Adrenal gland (tissue), 5 donors: ENCODE measurements at regions not wholly inside any gene's neighbourhood (a gene's known extent, or its start where the extent isn't known, plus 50 kb on each side); places are given as distances from the start of the nearest gene placed in this dataset.

Experiments used
- POLR2A ChIP-seq, 2 donors: fragments of 450-650 bp; IDR thresholded peaks; one replicate each; pipeline ENCODE4 v1.6.1; 2017; ENCODE audit warnings: antibody characterized with exemption in 2 of 2, mild to moderate bottlenecking in 2 of 2, moderate library complexity in 1 of 2
- TF ChIP-seq, protein P1 (sequence below), 6 experiments: fragments of 450-650 bp in 4 of 6; fragments of 200-600 bp in 2 of 6; sonication (generic) in 1 of 6; IDR thresholded peaks; 1 replicate in 5 of 6; 2 replicates in 1 of 6; pipeline versions ENCODE4 v1.5.1 to v1.8.0; 2016 to 2021; ENCODE audit warnings: antibody characterized with exemption in 6 of 6, mild to moderate bottlenecking in 2 of 6, moderate library complexity in 1 of 6
- donor health status: DM: no; HTN: no; CAD: no.

DNA sequence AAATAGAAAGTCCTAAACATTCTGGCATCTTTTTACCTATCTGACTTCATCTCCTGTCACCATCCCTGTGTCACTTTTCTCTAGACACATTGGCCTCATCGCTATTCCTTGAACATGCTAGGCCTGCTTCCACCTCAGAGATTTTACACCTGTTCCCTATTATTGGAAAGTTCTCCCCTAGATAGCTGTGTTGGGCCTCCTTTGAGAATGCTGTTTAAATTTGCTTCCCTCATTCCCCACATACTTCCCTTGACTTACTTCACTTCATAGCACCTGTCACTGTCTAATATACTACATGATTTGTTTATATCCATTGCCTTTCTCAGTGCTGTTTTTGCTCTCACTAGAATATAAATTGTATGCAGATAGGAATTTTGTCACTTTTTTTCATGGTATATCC is 317.0 kb upstream of the GCFC2 start:
- TF ChIP-seq POLR2A (IDR thresholded peaks at IDR 0.05) = no peak
- TF ChIP-seq, protein P1, sequence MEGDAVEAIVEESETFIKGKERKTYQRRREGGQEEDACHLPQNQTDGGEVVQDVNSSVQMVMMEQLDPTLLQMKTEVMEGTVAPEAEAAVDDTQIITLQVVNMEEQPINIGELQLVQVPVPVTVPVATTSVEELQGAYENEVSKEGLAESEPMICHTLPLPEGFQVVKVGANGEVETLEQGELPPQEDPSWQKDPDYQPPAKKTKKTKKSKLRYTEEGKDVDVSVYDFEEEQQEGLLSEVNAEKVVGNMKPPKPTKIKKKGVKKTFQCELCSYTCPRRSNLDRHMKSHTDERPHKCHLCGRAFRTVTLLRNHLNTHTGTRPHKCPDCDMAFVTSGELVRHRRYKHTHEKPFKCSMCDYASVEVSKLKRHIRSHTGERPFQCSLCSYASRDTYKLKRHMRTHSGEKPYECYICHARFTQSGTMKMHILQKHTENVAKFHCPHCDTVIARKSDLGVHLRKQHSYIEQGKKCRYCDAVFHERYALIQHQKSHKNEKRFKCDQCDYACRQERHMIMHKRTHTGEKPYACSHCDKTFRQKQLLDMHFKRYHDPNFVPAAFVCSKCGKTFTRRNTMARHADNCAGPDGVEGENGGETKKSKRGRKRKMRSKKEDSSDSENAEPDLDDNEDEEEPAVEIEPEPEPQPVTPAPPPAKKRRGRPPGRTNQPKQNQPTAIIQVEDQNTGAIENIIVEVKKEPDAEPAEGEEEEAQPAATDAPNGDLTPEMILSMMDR (IDR thresholded peaks at IDR 0.05) = no peak
